HG03175 (cell line): ENCODE measurements at regions not wholly inside any gene's neighbourhood (a gene's known extent, or its start where the extent isn't known, plus 50 kb on each side); places are given as distances from the start of the nearest gene placed in this dataset.
"Not testable (repeated sequence)": the region's sequence is repeated elsewhere in the genome, so short reads cannot be mapped to it uniquely, and the experiment has no call there.

Experiments
- ATAC-seq: cut with Tn5 transposase; IDR thresholded peaks from one replicate; pipeline ENCODE4 v1.9.1; 2021; ENCODE audit warnings: mild to moderate bottlenecking, moderate library complexity; ENCODE audit not compliant: unreplicated experiment

DNA sequence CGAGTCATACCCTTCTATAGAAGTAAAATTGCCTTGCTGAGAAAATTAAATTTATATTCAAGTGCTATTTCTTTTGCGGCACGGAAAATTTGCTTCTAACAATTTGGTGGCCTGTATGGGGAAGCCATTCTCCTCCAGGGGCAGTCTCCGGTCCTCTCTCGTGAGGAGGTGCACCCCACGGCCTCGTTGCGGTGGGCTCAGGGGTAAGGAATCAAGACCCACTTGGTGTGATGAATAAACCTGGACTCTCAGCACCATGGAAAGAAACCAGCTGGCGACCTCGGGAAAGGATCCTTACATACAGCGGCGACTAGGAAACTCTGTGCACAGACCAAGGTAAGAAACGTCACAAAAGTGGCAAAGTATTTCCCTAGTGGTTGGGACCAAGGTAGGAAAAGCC is 252.9 kb downstream of the DPY19L2 start:
- ATAC-seq = no peak

DNA sequence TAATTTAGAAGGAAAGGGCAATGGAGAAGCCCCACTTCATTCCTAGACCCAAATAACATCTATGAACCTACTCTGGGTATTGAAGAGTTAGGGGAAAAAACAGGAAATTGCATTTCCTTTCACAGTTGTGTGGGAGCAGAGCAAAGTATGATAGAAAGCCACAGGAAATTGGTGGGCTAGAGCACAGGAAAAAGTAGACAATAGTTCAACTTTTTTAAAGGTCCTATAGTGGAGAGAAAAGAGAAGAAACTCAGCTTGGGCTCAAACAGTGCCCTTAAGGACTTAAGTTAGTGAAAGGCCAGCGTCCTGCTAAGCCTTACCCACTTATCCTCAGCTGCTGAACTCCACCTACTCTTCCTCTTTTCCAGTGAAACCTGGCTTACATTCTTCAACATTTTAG is 258.1 kb downstream of the DPY19L2 start:
- ATAC-seq = no peak

DNA sequence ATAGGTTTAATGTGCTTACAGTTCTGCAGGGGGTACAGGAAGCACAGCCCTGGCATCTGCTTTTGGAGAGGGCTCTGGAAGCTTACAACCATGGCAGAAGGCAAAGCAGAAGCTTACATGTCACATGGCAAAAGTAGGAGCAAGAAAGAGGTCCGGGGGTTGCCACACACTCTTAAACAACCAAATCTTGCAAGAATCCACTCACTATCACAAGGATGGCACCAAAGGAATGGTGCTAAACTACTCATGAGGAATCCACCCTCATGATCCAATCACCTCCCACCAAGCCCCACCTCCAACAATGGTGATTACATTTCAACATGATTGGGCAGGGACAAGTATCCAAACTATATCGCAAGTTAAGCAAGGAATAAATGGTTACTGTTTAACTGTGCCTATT is 255.8 kb upstream of the AVPR1A start:
- ATAC-seq = no peak

DNA sequence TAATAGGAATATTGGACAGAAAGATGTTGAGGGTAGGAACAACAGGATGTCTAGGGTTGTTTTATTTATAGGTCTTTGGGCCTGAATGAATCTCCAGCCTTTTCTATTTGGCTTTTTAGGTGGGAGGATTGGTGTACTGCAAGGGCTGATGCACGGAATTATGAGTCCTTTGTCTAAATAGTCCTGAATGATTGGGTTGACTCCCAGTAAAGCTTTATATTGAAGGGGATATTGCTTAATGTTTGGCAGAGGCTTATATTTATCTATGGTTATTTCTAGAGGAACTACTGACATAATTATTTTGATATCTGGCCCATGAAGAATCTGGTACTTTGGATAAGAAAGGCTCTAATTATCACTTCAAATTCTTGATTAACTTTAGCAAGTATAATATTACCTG is 253.6 kb upstream of the AVPR1A start:
- ATAC-seq = no peak

DNA sequence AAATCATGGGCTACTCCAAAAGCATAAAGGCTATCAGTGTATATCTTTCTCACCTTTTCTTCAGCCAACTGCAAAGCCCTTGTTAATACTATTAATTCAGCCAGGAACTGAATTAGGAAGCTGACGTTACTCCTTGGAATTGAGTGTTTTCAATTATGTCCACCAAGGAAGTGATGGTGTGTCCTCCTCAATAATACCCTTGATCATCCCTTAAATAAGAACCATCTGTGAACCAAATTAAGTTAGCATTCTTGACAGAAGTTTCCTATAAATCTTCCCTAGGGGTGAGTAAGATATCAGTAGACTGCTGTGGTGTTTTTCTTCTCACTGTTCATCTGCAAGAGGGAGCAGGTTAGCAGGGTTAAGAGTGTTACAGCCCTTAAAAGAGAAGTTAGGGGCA is 252.3 kb upstream of the AVPR1A start:
- no peak for ATAC-seq

DNA sequence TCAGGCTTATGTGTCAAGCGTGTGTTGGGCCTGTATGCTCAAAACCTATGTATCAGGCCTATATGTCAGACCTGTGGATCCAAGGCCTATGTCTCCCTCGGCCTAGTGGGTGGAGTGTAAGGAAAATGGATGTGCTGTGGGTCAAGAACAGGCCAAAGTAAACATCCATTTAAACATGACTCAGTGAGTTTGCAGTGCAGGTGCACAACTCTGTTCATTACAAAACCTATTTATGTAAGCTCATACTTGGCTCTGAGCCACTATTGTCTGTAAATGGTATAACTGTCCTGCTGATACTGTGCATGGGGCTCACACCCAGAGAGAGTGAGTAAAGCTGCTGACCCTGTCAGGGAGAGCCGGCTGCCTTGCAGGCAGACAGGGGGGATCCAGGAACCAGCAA is 249.7 kb upstream of the AVPR1A start:
- no peak for ATAC-seq

DNA sequence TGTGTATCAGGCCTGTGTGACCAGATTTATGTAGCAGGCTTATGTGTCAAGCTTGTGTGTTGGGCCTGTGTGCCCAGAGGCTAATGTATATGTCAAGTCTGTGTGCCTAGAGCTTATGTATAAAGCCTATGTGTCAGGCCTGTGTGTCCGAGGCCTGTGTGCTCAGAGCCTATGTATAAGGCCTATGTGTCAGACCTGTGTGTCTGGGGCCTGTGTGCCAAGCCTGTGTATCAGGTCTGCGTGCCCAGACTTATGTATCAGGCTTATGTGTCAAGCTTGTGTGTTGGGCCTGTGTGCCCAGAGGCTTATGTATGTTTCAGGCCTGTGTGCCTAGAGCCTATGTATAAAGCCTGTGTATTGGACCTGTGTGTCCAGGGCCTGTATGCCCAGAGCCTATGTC is 249.3 kb upstream of the AVPR1A start:
- no peak for ATAC-seq

DNA sequence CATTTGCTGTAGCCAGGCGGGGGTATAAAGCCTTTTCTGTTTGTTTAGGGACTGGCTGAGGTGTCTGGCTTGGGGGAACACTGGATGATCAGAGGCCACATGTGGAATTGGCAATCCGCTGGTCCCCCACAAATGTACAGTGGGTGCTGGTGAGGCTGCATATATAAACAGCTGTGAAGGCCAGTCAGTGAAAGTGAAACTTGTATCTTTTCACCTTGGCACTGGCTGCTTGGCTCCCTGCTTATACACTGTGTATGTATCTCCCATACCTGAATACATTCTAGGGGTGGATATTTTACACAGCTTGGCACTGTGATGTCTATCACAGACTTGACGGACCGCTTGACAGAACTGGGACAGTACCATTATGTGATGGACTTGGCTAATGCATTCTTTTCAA is 246.8 kb upstream of the AVPR1A start:
- no peak for ATAC-seq

DNA sequence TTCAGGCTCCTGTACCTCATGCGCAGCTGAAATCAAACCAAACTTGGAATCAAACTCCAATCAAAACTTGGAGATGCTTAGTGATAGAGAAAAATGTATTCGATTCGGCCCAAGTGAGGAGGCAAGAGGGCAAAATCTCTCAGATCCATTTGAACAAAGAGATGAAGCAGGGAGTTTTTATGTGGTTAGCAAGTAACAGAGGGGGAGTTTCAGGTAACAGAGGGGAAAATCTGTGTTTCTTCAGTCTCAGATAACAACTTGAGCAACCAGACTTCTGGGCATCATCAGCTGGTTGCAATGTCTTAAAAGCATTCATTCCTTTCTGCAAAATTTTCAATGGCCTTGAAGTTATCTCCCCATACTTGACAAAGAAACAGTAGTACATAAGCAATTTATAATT is 245.1 kb upstream of the AVPR1A start:
- ATAC-seq = no peak

DNA sequence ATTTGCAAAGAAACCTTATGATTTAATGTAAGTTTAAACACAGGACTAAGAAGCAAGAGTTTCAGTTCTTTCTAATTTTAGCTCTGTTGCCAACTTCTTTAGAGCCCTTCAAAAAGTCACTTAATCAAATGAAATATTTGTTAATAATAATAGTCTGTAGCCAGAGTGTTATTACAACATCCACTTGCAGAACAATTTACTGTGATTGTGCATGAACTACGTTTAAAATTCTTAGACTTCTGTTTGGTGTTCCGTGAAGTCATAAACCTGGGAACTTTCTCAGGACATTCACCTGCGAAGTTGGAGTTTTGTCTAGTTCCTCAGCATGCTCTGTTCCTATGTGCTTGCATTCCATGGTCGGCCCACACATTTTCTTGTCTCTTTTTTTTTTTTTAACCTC is 244.0 kb upstream of the AVPR1A start:
- no peak for ATAC-seq

DNA sequence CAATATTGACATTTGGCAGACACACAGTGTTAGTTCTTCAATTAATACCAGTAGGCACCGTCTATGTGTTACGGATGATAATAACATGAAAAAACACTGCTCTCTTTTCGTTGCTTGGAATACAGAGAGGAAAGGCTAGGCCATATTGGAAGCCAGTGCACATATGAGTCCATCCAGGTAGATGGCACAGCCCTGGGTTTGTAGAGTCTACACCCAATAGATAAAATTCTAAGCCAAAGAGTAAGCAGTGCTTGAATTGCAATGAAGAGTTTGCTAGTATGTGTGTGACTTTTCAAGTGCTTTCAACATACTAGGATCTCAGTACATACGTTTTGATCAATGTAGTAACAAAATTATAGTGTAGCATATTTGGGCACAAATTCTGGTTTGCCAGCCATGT is 243.3 kb upstream of the AVPR1A start:
- no peak for ATAC-seq

DNA sequence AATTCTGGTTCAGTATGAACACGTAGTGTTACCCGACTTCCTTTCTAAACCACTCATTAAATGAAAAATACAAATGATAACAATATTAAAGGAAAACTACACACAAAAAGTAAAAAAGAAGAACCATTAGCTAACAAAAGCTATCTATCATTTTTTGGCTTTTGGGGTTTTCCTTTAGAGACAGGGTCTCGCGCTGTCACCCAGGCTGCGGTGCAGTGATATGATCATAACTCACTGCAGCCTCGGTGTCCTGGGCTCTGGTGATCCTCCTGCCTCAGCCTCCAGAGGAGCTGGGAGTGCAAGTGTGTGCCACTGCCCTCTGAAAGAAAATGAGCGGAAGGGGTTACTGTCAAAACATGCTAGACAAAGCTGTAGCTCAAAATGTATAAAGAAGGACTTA is 238.2 kb upstream of the AVPR1A start:
- ATAC-seq = no peak

DNA sequence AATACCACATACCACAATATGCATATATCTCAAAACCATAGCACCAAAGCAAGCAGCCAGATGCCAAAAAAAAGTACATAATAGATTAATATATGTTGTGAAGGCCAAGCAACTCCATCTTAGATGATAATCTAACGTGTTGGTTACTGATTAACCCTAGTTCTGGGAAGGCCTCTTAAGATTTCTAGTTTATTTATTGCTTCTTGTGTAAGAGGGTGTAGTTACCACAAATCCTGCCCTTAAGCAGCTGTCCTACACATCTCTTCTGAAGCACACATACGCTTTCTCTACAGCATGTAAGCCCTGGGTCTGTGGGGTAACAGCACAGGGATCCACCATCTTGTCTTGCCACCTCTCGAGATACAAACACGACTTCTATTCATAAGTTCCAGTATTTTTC is 236.8 kb upstream of the AVPR1A start:
- ATAC-seq = no peak

DNA sequence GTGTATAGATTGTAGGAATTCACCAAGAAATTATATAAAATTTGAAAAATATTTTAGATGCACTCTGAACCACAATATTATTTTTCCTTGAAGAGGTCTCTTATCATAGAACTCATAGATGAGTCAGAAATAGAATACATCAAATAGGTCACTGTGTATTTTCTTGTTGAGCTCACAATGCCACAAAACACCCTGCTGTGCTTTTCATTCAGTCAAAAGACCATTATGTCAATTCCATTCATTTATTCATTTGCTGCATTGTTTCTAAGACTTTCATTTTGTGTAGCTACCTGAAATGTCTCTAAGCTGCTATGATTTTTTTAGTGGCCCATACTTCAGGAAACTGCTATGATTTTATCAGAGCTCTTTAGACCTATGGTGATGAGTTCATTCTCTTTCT is 231.9 kb upstream of the AVPR1A start:
- no peak for ATAC-seq

DNA sequence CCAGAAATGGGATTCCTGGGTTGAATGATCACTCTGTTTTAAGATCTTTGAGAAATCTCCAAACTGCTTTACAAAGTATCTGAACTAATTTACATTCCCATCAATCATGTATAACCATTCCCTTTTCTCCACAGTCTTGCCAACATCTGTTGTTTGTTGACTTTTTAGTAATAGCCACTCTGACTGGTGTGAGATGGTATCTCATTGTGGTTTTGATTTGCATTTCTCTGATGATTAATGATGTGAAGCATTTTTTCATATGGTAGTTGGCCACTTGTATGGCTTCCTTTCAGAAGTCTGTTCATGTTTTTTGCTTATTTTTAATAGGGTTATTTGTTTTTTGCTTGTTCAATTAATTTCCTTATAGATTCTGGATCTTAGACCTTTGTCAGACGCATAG is 211.8 kb upstream of the AVPR1A start:
- no peak for ATAC-seq

DNA sequence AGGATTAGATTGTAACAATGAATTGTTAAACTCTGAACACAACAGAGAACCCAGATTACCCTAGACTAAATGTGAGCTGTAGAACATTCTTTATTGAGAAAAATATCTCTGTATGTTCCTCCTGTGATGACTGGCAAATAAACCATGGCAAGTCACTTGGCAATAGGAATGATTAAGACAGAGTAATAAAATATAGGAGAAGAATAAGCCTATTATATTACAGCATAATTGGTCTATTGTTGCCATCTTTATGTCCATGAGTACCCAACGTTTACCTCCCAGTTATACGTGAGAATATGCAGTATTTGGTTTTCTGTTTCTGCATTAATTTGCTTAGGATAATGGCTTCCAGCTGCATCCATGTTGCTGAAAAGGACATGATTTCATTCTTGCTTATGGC is 211.2 kb upstream of the AVPR1A start:
- no peak for ATAC-seq

DNA sequence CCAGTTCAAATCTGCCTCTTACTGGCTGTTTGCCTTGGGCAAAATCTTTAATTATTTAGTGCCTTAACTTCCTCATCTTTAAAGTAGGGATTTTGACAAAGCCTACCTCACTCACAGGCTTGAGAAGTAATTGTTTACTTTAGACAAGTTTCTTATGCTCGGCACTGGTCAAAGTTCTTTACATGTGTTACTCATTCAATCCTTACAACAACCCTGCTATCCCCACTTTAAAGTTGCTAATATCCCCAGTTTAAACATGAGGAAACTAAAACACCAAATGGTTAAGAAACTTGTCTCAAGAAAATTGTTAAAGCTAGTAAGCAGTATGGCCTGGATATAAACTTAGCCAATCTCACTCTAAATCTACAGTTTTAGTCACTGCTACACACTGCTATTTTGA is 204.0 kb upstream of the AVPR1A start:
- no peak for ATAC-seq

DNA sequence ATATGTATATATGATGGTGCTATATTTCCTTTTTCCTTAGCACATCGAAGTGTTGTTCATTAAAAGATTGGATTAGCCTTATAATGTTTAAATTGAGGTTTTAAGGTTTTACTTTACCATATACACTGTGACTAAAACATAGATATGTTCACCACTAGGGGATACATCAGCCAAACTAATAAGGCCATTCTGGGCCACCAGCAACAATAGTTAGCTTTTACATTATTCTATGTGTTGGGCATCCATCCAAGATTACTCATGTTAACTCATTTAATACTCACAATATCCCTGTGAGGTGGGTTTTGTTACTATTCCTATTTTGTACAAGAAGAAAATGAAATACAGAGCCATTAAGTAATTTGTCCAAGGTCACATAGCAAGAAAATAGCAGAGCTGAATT is 202.6 kb upstream of the AVPR1A start:
- no peak for ATAC-seq

DNA sequence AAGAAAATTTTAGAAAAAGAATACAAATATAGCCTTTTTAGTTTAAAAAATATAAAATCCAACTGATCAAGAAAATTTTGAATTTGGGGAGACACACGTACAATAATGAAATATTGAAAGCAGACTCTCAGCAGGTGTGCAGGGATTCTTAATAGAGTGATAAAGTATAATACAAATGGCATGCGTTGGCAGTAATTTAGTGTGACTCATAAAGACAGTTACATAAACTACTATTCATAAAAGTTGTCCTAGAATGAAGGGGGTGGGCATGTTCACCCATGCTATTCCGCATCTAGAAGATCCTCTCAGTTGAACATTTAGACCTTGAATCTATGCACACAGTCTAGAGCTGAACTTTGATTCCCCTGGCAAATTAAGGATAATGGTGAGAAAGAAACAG is 200.4 kb upstream of the AVPR1A start:
- no peak for ATAC-seq

DNA sequence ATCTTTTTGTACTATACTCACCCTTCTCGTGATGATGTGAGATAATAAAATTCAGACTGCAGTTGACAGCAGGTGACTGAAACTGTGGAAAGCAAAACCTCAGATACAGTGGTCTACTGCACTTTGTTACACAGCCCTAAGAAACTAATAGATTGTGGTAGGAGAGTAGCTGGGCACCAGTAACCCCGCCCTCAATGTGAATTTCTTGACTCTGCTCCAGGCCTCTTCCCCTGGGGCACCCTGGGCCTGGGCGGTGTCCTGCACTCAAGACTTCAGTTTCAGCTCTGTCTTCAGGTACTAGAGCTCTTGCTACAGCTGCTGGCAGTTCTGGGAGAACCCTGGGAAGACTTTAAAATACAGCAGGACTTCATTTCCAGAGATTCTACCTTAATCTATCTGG is 197.6 kb upstream of the AVPR1A start:
- no peak for ATAC-seq

DNA sequence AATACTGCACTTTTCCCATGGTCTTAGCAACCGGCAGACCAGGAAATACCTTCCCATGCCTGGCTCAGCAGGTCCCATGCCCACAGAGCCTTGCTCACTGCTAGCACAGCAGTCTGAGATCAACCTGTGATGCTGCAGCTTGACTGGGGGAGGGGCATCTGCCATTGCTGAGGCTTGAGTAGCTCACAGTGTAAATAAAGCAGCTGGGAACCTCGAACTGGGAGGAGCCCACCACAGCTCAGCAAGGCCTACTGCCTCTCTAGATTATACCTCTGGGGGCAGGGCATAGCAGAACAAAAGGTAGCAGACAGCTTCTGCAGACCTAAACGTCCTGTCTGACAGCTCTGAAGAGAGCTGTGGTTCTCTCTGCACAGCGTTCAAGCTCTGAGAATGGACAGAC is 186.2 kb upstream of the AVPR1A start:
- not testable (repeated sequence) for ATAC-seq

DNA sequence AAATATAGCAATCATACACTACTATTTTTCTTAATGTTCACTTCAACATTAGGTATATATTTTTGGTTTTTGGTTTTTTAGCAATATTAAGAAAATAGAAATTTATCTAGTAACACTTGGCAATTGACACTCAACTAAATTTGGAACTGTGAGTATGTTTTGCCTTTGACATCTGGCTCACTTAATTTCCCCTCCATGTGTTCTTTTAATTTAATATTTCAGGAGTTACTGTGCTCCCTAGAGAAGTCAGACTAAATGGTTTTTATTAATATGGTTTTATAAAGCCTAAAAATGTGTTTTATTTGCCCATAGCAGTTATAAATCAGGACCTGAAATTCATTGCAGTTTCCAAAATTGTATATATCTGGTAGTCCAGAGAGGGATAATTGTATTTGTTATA is 175.3 kb upstream of the AVPR1A start:
- no peak for ATAC-seq

DNA sequence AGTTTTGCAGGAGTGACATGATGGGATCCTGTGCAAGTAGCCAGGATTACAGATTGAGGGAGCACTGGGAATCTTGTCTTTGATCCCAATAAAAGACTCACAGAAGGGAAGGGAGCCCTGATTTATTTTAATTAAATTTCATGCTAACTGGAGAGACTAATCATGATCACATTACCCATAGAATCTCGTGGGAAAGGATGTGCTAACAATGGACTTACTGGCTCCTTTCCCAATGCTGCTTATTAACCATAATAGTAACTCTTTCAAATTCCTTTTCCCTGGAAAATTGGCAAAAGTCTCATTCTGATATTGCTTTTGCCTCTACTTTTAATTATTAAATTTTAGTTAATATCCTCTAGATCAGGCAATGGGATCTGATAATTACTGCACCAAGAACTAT is 174.8 kb upstream of the AVPR1A start:
- no peak for ATAC-seq

DNA sequence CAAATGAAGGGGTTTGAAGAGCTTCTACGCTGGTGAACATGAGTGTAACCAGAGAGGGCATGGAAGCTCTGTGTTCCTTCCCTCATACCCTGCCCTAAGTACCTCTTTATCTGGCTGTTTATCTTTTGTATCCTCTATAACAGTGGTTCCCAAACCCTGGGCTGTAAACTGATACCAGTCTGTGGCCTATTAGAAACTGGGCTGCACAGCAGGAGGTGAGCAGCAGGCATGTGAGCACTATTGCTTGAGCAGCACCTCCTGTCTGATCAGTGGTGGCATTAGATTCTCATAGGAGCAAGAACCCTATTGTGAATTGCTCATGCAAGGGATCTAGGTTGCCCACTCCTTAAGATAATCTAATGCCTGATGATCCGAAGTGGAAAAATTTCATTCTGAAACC is 172.9 kb upstream of the AVPR1A start:
- ATAC-seq = no peak
